ENCODE measurements at regions not wholly inside any gene's neighbourhood (a gene's known extent, or its start where the extent isn't known, plus 50 kb on each side); places are given as distances from the start of the nearest gene placed in this dataset.

- no peak overlapping the region for H3K4me3 ChIP-seq (ENCODE audit: low read depth, low read length)
- TF ChIP-seq CTCF (IDR thresholded peaks at IDR 0.05; ENCODE audit: low read depth, low read length) = no peak
These were observed 418.7 kb upstream of the CADM1 start for GRCh38 chr11:115922876-115923275.

- no peak overlapping the region for H3K4me3 ChIP-seq (ENCODE audit: low read depth, low read length)
- TF ChIP-seq CTCF (IDR thresholded peaks at IDR 0.05; ENCODE audit: low read depth, low read length) = no peak
These were observed 417.8 kb upstream of the CADM1 start for GRCh38 chr11:115921986-115922385.

GRCh38 chr11:115921540-115921939 lies 417.3 kb upstream of the CADM1 start:
- no peak for TF ChIP-seq CTCF (IDR thresholded peaks at IDR 0.05; ENCODE audit: low read depth, low read length)
- H3K4me3 ChIP-seq (ENCODE audit: low read depth, low read length) = no peak overlapping the region

GRCh38 chr11:115920841-115921480 lies 416.7 kb upstream of the CADM1 start:
- H3K4me3 ChIP-seq (ENCODE audit: low read depth, low read length) = no peak overlapping the region
- TF ChIP-seq CTCF (IDR thresholded peaks at IDR 0.05; ENCODE audit: low read depth, low read length) = no peak

GRCh38 chr11:115920092-115920461 lies 415.9 kb upstream of the CADM1 start:
- TF ChIP-seq CTCF (IDR thresholded peaks at IDR 0.05; ENCODE audit: low read depth, low read length) = no peak
- no peak overlapping the region for H3K4me3 ChIP-seq (ENCODE audit: low read depth, low read length)

GRCh38 chr11:115919341-115920091 lies 415.3 kb upstream of the CADM1 start:
- no peak for TF ChIP-seq CTCF (IDR thresholded peaks at IDR 0.05; ENCODE audit: low read depth, low read length)
- H3K4me3 ChIP-seq (ENCODE audit: low read depth, low read length) = no peak overlapping the region

- no peak for TF ChIP-seq CTCF (IDR thresholded peaks at IDR 0.05; ENCODE audit: low read depth, low read length)
- H3K4me3 ChIP-seq (ENCODE audit: low read depth, low read length) = no peak overlapping the region
These were observed 414.4 kb upstream of the CADM1 start for GRCh38 chr11:115918576-115918975.
